K562 (cell line): ENCODE measurements at regions not wholly inside any gene's neighbourhood (a gene's known extent, or its start where the extent isn't known, plus 50 kb on each side); places are given as distances from the start of the nearest gene placed in this dataset.

Experiments used
- ATAC-seq: fragments of 200-7000 bp; cut with Tn5 transposase; 3 replicates; pipeline ENCODE4 v1.9.1; 2020; ENCODE audit warnings: moderate library complexity
- BruUV-seq: library from RNA; stranded (reverse); fragments of 400-500 nt; replicated peaks from 2 replicates; lab custom pipeline; 2021; lab: Mats Ljungman, UMichigan
- CTCF ChIA-PET: fragments of 300-600 bp; formaldehyde crosslinking; extraction: SDS; loops from one replicate; lab custom pipeline; 2021; ENCODE audit warnings: low intra/inter-chr PET ratio; lab: Yijun Ruan, JAX
- POLR2A ChIA-PET: fragments of 300-600, 350-650 bp; sonication (Branson Sonifier 250); formaldehyde crosslinking; extraction: SDS; loops from one replicate; lab custom pipeline; 2021; ENCODE audit warnings: antibody characterized with exemption, inconsistent platforms; lab: Yijun Ruan, JAX
- DNase-seq, 4 experiments: peaks; one replicate each; pipeline versions ENCODE4 v3.0.0 to v3.0.0-alpha.2; 2011 to 2018; ENCODE audit warnings: low spot score in 3 of 4, mixed read lengths in 3 of 4; ENCODE audit errors: extremely low read depth in 1 of 4
- FAIRE-seq: peaks from 2 replicates; lab custom pipeline; 2011; peaks lifted over from hg19 to GRCh38; lab: Jason Lieb, UNC
- H2AFZ ChIP-seq: 2 replicates; pipeline ENCODE4 v1.6.0; 2011; ENCODE audit warnings: low read depth, low read length, control low read depth, inconsistent platforms
- H3K27ac ChIP-seq: fragments of 200-600 bp; 3 replicates; pipeline ENCODE4 v1.8.0; 2011; ENCODE audit warnings: low read depth, mild to moderate bottlenecking, control low read depth, inconsistent platforms, low read length, moderate library complexity, mixed read lengths; ENCODE audit errors: extremely low read depth
- H3K27me3 ChIP-seq, 2 experiments: fragments of 300-600 bp in 1 of 2; 2 replicates in 1 of 2; 3 replicates in 1 of 2; pipeline versions ENCODE4 v1.6.0 to v1.8.0; 2011; ENCODE audit warnings: inconsistent platforms in 2 of 2, low read length in 2 of 2, mild to moderate bottlenecking in 1 of 2, mixed read lengths in 1 of 2, moderate library complexity in 1 of 2; ENCODE audit not compliant: control insufficient read depth in 2 of 2, insufficient read depth in 2 of 2
- H3K36me3 ChIP-seq: fragments of 300-600 bp; 3 replicates; pipeline ENCODE4 v1.8.0; 2011; ENCODE audit warnings: mild to moderate bottlenecking, low read length, inconsistent platforms; ENCODE audit not compliant: control insufficient read depth, insufficient read depth
- H3K4me1 ChIP-seq, 2 experiments: fragments of 200-600 bp in 1 of 2; replicated peaks in 1 of 2; 2 replicates in 1 of 2; 3 replicates in 1 of 2; pipeline versions ENCODE4 v1.5.1 to v1.8.0; 2011; ENCODE audit warnings: inconsistent platforms in 2 of 2, low read length in 2 of 2, mild to moderate bottlenecking in 1 of 2, mixed read lengths in 1 of 2, moderate library complexity in 1 of 2; ENCODE audit not compliant: control insufficient read depth in 2 of 2, insufficient read depth in 2 of 2
- H3K4me2 ChIP-seq: 2 replicates; pipeline ENCODE4 v1.6.1; 2011; ENCODE audit warnings: low read length, control low read depth, inconsistent platforms, mixed read lengths; ENCODE audit not compliant: insufficient read depth
- H3K4me3 ChIP-seq: fragments of 200-600 bp; sonication (generic), shearing (Covaris generic); 2 replicates; pipeline ENCODE4 v1.5.1; 2016; ENCODE audit warnings: control low read depth, inconsistent platforms
- H3K79me2 ChIP-seq: fragments of 200-600 bp; 3 replicates; pipeline ENCODE4 v1.8.0; 2011; ENCODE audit warnings: low read length, inconsistent platforms; ENCODE audit not compliant: control insufficient read depth, insufficient read depth
- H3K9ac ChIP-seq, 2 experiments: 2 replicates each; pipeline versions ENCODE4 v1.6.0 to v1.6.1; 2011; ENCODE audit warnings: low read depth in 2 of 2, low read length in 2 of 2, control low read depth in 1 of 2, inconsistent platforms in 1 of 2, mild to moderate bottlenecking in 1 of 2, mixed read lengths in 1 of 2; ENCODE audit not compliant: insufficient read depth in 1 of 2
- H3K9me1 ChIP-seq: one replicate; pipeline ENCODE4 v1.6.0; 2011; ENCODE audit warnings: inconsistent platforms, mild to moderate bottlenecking, low read length, moderate library complexity; ENCODE audit not compliant: control insufficient read depth, insufficient read depth
- H3K9me3 ChIP-seq: replicated peaks from 2 replicates; pipeline ENCODE4 v1.5.1; 2011; ENCODE audit warnings: low read depth, low read length, inconsistent platforms; ENCODE audit not compliant: control insufficient read depth, insufficient read depth
- H4K20me1 ChIP-seq: replicated peaks from 2 replicates; pipeline ENCODE4 v1.6.1; 2011; ENCODE audit warnings: low read length, inconsistent platforms, mixed read lengths; ENCODE audit not compliant: control insufficient read depth, insufficient read depth
- ADNP ChIP-seq: fragments of 200-800 bp; sonication (Bioruptor generic); IDR thresholded peaks from 2 replicates; pipeline ENCODE4 v1.6.1; 2016; ENCODE audit warnings: missing genetic modification characterization, missing compliant biosample characterization
- ARID1B ChIP-seq: fragments of 450-650 bp; IDR thresholded peaks from 2 replicates; pipeline ENCODE4 v1.6.1; 2016; ENCODE audit warnings: antibody characterized with exemption, mild to moderate bottlenecking, inconsistent platforms
- ESRRA ChIP-seq: fragments of 450-650 bp; IDR thresholded peaks from 2 replicates; pipeline ENCODE4 v1.6.1; 2014; ENCODE audit warnings: low read depth, mild to moderate bottlenecking, moderate library complexity, borderline replicate concordance
- GATA2 ChIP-seq: sonication (generic); formaldehyde crosslinking; IDR thresholded peaks from 2 replicates; pipeline ENCODE4 v1.4.0; 2020; ENCODE audit warnings: mild to moderate bottlenecking, missing genetic modification reagents
- HDAC8 ChIP-seq: fragments of 450-650 bp; IDR thresholded peaks from 2 replicates; pipeline ENCODE4 v1.6.1; 2016; ENCODE audit warnings: mild to moderate bottlenecking, missing genetic modification characterization, moderate library complexity, missing compliant biosample characterization
- HSF4 ChIP-seq: fragments of 250-450 bp; sonication (Bioruptor Pico); IDR thresholded peaks from 2 replicates; pipeline ENCODE4 v2.1.2; 2022; ENCODE audit warnings: mild to moderate bottlenecking, moderate library complexity, borderline replicate concordance
- MYC ChIP-seq, 2 experiments: fragments of 250-450 bp in 1 of 2; sonication (Bioruptor Pico) in 1 of 2; IDR thresholded peaks; 2 replicates each; pipeline versions ENCODE4 v1.5.1 to v1.6.1; 2012 to 2021; ENCODE audit warnings: low read depth in 2 of 2, borderline replicate concordance in 1 of 2, improper control_type of control experiment in 1 of 2, low read length in 1 of 2, mild to moderate bottlenecking in 1 of 2, moderate library complexity in 1 of 2
- NFYB ChIP-seq: IDR thresholded peaks from 2 replicates; pipeline ENCODE4 v1.6.1; 2011; ENCODE audit warnings: mild to moderate bottlenecking, moderate library complexity; ENCODE audit not compliant: insufficient read length; ENCODE audit errors: extremely low read depth
- PHF8 ChIP-seq: fragments of 200-600 bp; sonication (generic); IDR thresholded peaks from 2 replicates; pipeline ENCODE4 v1.6.1; 2012; ENCODE audit warnings: mixed run types, mild to moderate bottlenecking, inconsistent platforms, low read length, moderate library complexity, borderline replicate concordance
- RBM25 ChIP-seq: fragments of 200-400 bp; formaldehyde crosslinking; IDR thresholded peaks from 2 replicates; pipeline ENCODE4 v1.6.1; 2018; ENCODE audit warnings: low read length, low read depth, moderate library complexity; ENCODE audit not compliant: severe bottlenecking
- SRSF1 ChIP-seq: fragments of 200-400 bp; formaldehyde crosslinking; IDR thresholded peaks from 2 replicates; pipeline ENCODE4 v1.6.1; 2017; ENCODE audit warnings: mild to moderate bottlenecking, low read depth, low read length, moderate library complexity
- WGBS: fragments of 100-300 bp; shearing (Covaris generic); methylation state at CpG from one replicate; pipeline ENCODE4 v1.1.6; 2016; ENCODE audit warnings: low coverage, mixed read lengths; ENCODE audit not compliant: insufficient coverage; ENCODE audit errors: missing lambda C conversion rate; 5-methylcytosine and 5-hydroxymethylcytosine counted together
- in situ Hi-C: fragments of 300-500 bp; cut with MboI; formaldehyde crosslinking; loops from 4 replicates; pipeline ENCODE4 v1.15.0; 2018; ENCODE audit warnings: inconsistent platforms, mixed read lengths
- intact Hi-C: fragments of 100-400 bp; cut with micrococcal nuclease; formaldehyde crosslinking; loops from 2 replicates; pipeline ENCODE4 v1.14.2; 2022
- TF ChIP-seq, protein P1 (sequence below), 2 experiments: fragments of 450-650 bp in 1 of 2; sonication (generic) in 1 of 2; formaldehyde crosslinking in 1 of 2; IDR thresholded peaks in 1 of 2; conservative IDR thresholded peaks in 1 of 2; 2 replicates each; pipeline versions ENCODE4 v1.6.1 to v1.8.1; 2016 to 2023; ENCODE audit warnings: mild to moderate bottlenecking in 2 of 2, moderate library complexity in 2 of 2, inconsistent platforms in 1 of 2, missing genetic modification reagents in 1 of 2
- TF ChIP-seq, protein P2 (sequence below): sonication (generic); formaldehyde crosslinking; IDR thresholded peaks from 2 replicates; pipeline ENCODE4 v1.9.0; 2022; ENCODE audit warnings: mild to moderate bottlenecking, missing genetic modification reagents
- TF ChIP-seq, protein P3 (sequence below): fragments of 250-450 bp; sonication (Bioruptor Pico); IDR thresholded peaks from 2 replicates; pipeline ENCODE4 v1.5.0; 2022; ENCODE audit warnings: mild to moderate bottlenecking
- TF ChIP-seq, protein P4 (sequence below): fragments of 450-650 bp; formaldehyde crosslinking; IDR thresholded peaks from 2 replicates; pipeline ENCODE4 v1.4.0; 2020; ENCODE audit warnings: mild to moderate bottlenecking, moderate library complexity

DNA sequence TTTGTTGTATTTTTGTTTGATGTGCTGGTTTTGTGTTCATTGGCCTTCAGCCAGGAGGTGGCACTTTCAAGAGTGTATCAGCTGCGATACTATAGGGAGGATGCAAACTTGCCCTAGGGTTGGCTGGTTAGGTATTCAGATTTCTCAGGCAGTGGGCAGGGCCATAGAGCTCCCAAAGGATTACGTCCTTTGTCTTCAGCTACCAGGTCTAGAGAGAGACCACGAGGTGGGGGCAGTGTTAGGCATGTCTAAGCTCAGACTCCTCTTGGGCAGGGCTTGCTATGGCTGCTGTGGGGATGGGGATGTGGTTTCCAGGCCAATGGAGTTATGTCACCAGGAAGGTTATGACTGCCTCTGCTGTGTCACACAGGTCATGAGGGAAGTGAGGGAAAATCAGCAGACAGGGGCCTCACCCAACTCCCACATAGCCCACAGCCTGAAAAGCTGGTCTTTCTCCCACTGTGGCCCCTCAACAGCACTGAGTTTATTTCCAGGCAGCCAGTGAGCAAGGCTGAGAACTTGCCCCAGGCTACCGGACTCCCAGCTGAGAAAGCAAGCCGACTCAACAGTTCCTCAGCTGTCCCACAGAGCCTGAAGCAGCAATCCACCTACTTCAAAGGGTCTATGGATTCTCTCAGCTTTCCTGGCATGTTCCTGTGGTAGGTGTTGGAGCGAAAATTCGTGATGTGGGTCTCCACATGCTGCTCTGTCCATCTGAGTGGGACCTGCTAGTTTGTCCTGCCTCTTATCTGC is 227.4 kb upstream of the COBL start:
- no peaks in the 10 kb centered on the region for H3K79me2 ChIP-seq
- H4K20me1 ChIP-seq: no peaks in the 10 kb centered on the region
- intact Hi-C loops (no loop called here), in situ Hi-C loops (no loop called here)
- no peak overlapping the region for H3K27ac ChIP-seq
- no peaks in the 10 kb centered on the region for H3K27me3 ChIP-seq
- no peaks in the 10 kb centered on the region for H3K9me1 ChIP-seq
- no peak overlapping the region for H2AFZ ChIP-seq
- ATAC-seq: no peak
- BruUV-seq: no TSS peak
- no peak overlapping the region for H3K4me3 ChIP-seq
- H3K4me1 ChIP-seq: no peaks in the 10 kb centered on the region
- H3K9ac ChIP-seq: no peak overlapping the region
- FAIRE-seq: no peak
- no peak for DNase-seq
- WGBS: 2% methylated on average over 7 of the region's 7 CpGs
- H3K4me2 ChIP-seq: no peak overlapping the region
- CTCF ChIA-PET: no interaction called here
- H3K9me3 ChIP-seq: no peaks in the 10 kb centered on the region
- H3K36me3 ChIP-seq: no peaks in the 10 kb centered on the region
- POLR2A ChIA-PET: no interaction called here
- TF ChIP-seq ESRRA (no peak), ADNP (tag) (no peak), HSF4 (CRISPR knock-in tag) (no peak), RBM25 (no peak), PHF8 (no peak), MYC (IDR thresholded peaks at IDR 0.05; ENCODE audit: low read depth, low read length) (no peak), MYC (CRISPR knock-in tag; IDR thresholded peaks at IDR 0.05; ENCODE audit: borderline replicate concordance, low read depth) (no peak), HDAC8 (tag) (no peak), NFYB (no peak), SRSF1 (no peak), GATA2 (CRISPR knock-in tag) (no peak), ARID1B (no peak)
- TF ChIP-seq, protein P1, sequence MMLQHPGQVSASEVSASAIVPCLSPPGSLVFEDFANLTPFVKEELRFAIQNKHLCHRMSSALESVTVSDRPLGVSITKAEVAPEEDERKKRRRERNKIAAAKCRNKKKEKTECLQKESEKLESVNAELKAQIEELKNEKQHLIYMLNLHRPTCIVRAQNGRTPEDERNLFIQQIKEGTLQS (IDR thresholded peaks at IDR 0.05): no peak
- TF ChIP-seq, protein P1 (CRISPR knock-in tag; conservative IDR thresholded peaks at IDR 0.05): no peak
- TF ChIP-seq, protein P2, sequence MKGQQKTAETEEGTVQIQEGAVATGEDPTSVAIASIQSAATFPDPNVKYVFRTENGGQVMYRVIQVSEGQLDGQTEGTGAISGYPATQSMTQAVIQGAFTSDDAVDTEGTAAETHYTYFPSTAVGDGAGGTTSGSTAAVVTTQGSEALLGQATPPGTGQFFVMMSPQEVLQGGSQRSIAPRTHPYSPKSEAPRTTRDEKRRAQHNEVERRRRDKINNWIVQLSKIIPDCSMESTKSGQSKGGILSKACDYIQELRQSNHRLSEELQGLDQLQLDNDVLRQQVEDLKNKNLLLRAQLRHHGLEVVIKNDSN (CRISPR knock-in tag): no peak
- TF ChIP-seq, protein P3, sequence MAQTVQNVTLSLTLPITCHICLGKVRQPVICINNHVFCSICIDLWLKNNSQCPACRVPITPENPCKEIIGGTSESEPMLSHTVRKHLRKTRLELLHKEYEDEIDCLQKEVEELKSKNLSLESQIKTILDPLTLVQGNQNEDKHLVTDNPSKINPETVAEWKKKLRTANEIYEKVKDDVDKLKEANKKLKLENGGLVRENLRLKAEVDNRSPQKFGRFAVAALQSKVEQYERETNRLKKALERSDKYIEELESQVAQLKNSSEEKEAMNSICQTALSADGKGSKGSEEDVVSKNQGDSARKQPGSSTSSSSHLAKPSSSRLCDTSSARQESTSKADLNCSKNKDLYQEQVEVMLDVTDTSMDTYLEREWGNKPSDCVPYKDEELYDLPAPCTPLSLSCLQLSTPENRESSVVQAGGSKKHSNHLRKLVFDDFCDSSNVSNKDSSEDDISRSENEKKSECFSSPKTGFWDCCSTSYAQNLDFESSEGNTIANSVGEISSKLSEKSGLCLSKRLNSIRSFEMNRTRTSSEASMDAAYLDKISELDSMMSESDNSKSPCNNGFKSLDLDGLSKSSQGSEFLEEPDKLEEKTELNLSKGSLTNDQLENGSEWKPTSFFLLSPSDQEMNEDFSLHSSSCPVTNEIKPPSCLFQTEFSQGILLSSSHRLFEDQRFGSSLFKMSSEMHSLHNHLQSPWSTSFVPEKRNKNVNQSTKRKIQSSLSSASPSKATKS: no peak
- TF ChIP-seq, protein P4, sequence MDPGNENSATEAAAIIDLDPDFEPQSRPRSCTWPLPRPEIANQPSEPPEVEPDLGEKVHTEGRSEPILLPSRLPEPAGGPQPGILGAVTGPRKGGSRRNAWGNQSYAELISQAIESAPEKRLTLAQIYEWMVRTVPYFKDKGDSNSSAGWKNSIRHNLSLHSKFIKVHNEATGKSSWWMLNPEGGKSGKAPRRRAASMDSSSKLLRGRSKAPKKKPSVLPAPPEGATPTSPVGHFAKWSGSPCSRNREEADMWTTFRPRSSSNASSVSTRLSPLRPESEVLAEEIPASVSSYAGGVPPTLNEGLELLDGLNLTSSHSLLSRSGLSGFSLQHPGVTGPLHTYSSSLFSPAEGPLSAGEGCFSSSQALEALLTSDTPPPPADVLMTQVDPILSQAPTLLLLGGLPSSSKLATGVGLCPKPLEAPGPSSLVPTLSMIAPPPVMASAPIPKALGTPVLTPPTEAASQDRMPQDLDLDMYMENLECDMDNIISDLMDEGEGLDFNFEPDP (CRISPR knock-in tag): no peak
